ENCODE measurements at regions not wholly inside any gene's neighbourhood (a gene's known extent, or its start where the extent isn't known, plus 50 kb on each side); places are given as distances from the start of the nearest gene placed in this dataset.

DNA sequence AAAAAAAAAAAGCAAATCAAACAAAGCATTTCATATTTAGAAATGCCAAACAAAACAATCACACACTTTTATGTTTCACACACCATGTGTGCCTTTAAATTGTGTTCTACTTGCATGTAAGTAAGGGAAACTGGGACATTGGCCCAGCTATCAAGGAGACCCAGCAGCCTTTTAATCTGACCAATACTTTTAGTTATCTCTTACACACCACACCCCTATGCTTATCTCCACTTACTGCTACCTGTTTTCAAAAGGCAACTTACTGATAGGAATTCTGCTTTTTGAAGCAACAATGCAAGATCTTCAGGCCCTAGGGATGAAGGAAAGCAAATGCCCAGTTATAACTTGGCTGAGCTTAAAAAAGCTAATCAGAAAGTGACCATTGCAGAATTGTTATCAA, 1244.8 kb upstream of the SORCS1 start:
- Mint-ChIP-seq H3K36me3 (ENCODE audit: insufficient read depth, unreplicated experiment) (no peaks in the 10 kb centered on the region), H3K9me3 (ENCODE audit: unreplicated experiment) (no peaks in the 10 kb centered on the region), H3K4me3 (ENCODE audit: unreplicated experiment) (no peak overlapping the region), H3K4me1 (ENCODE audit: insufficient read depth, unreplicated experiment) (no peaks in the 10 kb centered on the region), H3K27ac (ENCODE audit: low read depth, unreplicated experiment) (no peak overlapping the region), H3K27me3 (ENCODE audit: insufficient read depth, unreplicated experiment) (no peaks in the 10 kb centered on the region)
- DNase-seq (ENCODE audit: unreplicated experiment): no peak
- intact Hi-C loops (cut with micrococcal nuclease): no loop called here
- no peak for TF ChIP-seq CTCF (IDR thresholded peaks at IDR 0.05; ENCODE audit: unreplicated experiment)
- ChIA-PET CTCF (interaction anchor here (1.3 kb wide), 1 partner anchor 27 kb away, joined by 3 read pairs; no protein-coding TSS in a partner anchor), POLR2A (no interaction called here)
- BruUV-seq (replicated peaks): no TSS peak

GRCh38 chr10:108404155-108404554, 1239.6 kb upstream of the SORCS1 start:
- intact Hi-C loops (cut with micrococcal nuclease): no loop called here
- Mint-ChIP-seq H3K4me3 (ENCODE audit: unreplicated experiment) (no peak overlapping the region), H3K4me1 (ENCODE audit: insufficient read depth, unreplicated experiment) (no peaks in the 10 kb centered on the region), H3K9me3 (ENCODE audit: unreplicated experiment) (no peaks in the 10 kb centered on the region), H3K27me3 (ENCODE audit: insufficient read depth, unreplicated experiment) (no peaks in the 10 kb centered on the region), H3K27ac (ENCODE audit: low read depth, unreplicated experiment) (no peak overlapping the region), H3K36me3 (ENCODE audit: insufficient read depth, unreplicated experiment) (no peaks in the 10 kb centered on the region)
- no peak for DNase-seq (ENCODE audit: unreplicated experiment)
- BruUV-seq (replicated peaks): no TSS peak
- CTCF ChIA-PET: no interaction called here
- TF ChIP-seq CTCF (IDR thresholded peaks at IDR 0.05; ENCODE audit: unreplicated experiment): no peak
- POLR2A ChIA-PET: no interaction called here

- Mint-ChIP-seq H3K27me3 (ENCODE audit: insufficient read depth, unreplicated experiment) (no peaks in the 10 kb centered on the region), H3K9me3 (ENCODE audit: unreplicated experiment) (no peaks in the 10 kb centered on the region), H3K4me1 (ENCODE audit: insufficient read depth, unreplicated experiment) (no peaks in the 10 kb centered on the region), H3K27ac (ENCODE audit: low read depth, unreplicated experiment) (no peak overlapping the region), H3K36me3 (ENCODE audit: insufficient read depth, unreplicated experiment) (no peaks in the 10 kb centered on the region), H3K4me3 (ENCODE audit: unreplicated experiment) (no peak overlapping the region)
- CTCF ChIA-PET: no interaction called here
- intact Hi-C loops (cut with micrococcal nuclease): no loop called here
- POLR2A ChIA-PET: interaction anchor here (0.7 kb wide), 1 partner anchor 444 kb away, joined by 4 read pairs; no protein-coding TSS in a partner anchor
- TF ChIP-seq CTCF (IDR thresholded peaks at IDR 0.05; ENCODE audit: unreplicated experiment): no peak
- BruUV-seq (replicated peaks): no TSS peak
- DNase-seq (ENCODE audit: unreplicated experiment): no peak
These were observed 1235.0 kb upstream of the SORCS1 start for GRCh38 chr10:108399465-108399864.

- Mint-ChIP-seq H3K27me3 (ENCODE audit: insufficient read depth, unreplicated experiment) (no peaks in the 10 kb centered on the region), H3K4me3 (ENCODE audit: unreplicated experiment) (no peak overlapping the region), H3K27ac (ENCODE audit: low read depth, unreplicated experiment) (no peak overlapping the region), H3K9me3 (ENCODE audit: unreplicated experiment) (no peaks in the 10 kb centered on the region), H3K4me1 (ENCODE audit: insufficient read depth, unreplicated experiment) (peaks cover 8% of the 10 kb centered on the region), H3K36me3 (ENCODE audit: insufficient read depth, unreplicated experiment) (no peaks in the 10 kb centered on the region)
- CTCF ChIA-PET: interaction anchor here (0.8 kb wide), 1 partner anchor 88 kb away, joined by 3 read pairs; no protein-coding TSS in a partner anchor
- POLR2A ChIA-PET: interaction anchor here (0.6 kb wide), 1 partner anchor 152 kb away, joined by 7 read pairs; no protein-coding TSS in a partner anchor
- TF ChIP-seq CTCF (IDR thresholded peaks at IDR 0.05; ENCODE audit: unreplicated experiment): no peak
- intact Hi-C loops (cut with micrococcal nuclease): no loop called here
- DNase-seq (ENCODE audit: unreplicated experiment): peak; percentile 35
- no TSS peak for BruUV-seq (replicated peaks)
These were observed 1228.6 kb upstream of the SORCS1 start for GRCh38 chr10:108393089-108393488.

All from MCF 10A (cell line).